MG63 (cell line): ENCODE measurements at regions not wholly inside any gene's neighbourhood (a gene's known extent, or its start where the extent isn't known, plus 50 kb on each side); places are given as distances from the start of the nearest gene placed in this dataset.
A peak's percentile ranks its signal among the peaks of the same experiment; 100 is the strongest.

Experiments used
- DNase-seq: peaks from one replicate; pipeline ENCODE4 v3.0.0-alpha.2; 2020
- H3K27me3 ChIP-seq: fragments of 250-450 bp; sonication (Bioruptor Pico); 2 replicates; pipeline ENCODE4 v1.5.1; 2020; ENCODE audit warnings: mild to moderate bottlenecking, moderate library complexity
- H3K36me3 ChIP-seq: fragments of 250-450 bp; sonication (Bioruptor Pico); 2 replicates; pipeline ENCODE4 v1.5.1; 2020; ENCODE audit warnings: mild to moderate bottlenecking, moderate library complexity
- H3K4me3 ChIP-seq: fragments of 250-450 bp; sonication (Bioruptor Pico); 2 replicates; pipeline ENCODE4 v1.5.1; 2020; ENCODE audit warnings: mild to moderate bottlenecking, moderate library complexity
- H3K9me3 ChIP-seq: fragments of 250-450 bp; sonication (Bioruptor Pico); 2 replicates; pipeline ENCODE4 v1.5.1; 2020; ENCODE audit warnings: mild to moderate bottlenecking, moderate library complexity

DNA sequence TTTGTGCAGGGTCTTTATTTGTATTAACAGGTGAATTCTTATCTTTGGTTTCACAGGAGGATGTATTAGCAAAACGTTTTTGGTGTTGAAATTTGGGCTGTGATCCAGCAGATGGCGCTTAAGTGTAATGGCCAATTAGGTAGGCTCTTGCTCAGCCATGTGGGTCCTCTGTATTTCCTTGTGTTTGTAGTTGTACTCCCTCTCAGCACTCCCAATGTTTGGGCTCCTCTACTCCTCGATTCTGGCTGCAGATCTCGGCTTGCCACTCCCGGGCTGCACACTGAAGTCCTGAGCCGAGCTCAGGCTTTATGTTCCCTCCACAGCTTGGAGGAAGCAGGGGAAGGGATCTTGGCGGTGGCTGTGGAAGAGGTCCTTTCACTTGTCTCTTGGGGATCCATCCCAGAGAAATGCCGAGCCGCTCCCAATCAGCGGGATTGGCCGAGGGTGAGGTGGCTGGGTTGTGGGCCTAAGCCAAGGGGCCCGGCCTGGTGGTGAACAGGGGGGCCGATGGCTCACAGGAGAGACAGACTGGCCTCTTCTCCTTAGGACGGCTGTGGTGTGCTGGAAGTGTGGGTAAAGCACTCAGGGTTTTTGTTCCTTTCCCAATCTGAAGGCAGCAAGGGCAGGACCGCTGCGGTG lies 133.7 kb downstream of the AEBP2 start:
- Histone ChIP-seq H3K9me3 (0 out of 2 replicates have a peak, but pooled peaks cover 2% of the 10 kb centered on the region), H3K27me3 (no peaks in the 10 kb centered on the region), H3K4me3 (no peak overlapping the region), H3K36me3 (no peaks in the 10 kb centered on the region)
- DNase-seq: peak; percentile 15

- Histone ChIP-seq H3K4me3 (no peak overlapping the region), H3K27me3 (no peaks in the 10 kb centered on the region), H3K9me3 (0 out of 2 replicates have a peak, but pooled peaks cover 2% of the 10 kb centered on the region), H3K36me3 (no peaks in the 10 kb centered on the region)
- DNase-seq: no peak
Observed at GRCh38 chr12:19573866-19574265, 134.6 kb downstream of the AEBP2 start.

GRCh38 chr12:19574601-19575000 lies 135.3 kb downstream of the AEBP2 start:
- no peak overlapping the region for H3K4me3 ChIP-seq
- DNase-seq: no peak
- H3K36me3 ChIP-seq: no peaks in the 10 kb centered on the region
- 0 out of 2 replicates have a peak, but pooled peaks cover 2% of the 10 kb centered on the region for H3K9me3 ChIP-seq
- H3K27me3 ChIP-seq: no peaks in the 10 kb centered on the region

- Histone ChIP-seq H3K9me3 (0 out of 2 replicates have a peak, but pooled peaks cover 2% of the 10 kb centered on the region), H3K4me3 (no peak overlapping the region), H3K36me3 (no peaks in the 10 kb centered on the region), H3K27me3 (no peaks in the 10 kb centered on the region)
- peak; percentile 74 for DNase-seq
Observed at GRCh38 chr12:19575337-19576243, 136.3 kb downstream of the AEBP2 start.

DNA sequence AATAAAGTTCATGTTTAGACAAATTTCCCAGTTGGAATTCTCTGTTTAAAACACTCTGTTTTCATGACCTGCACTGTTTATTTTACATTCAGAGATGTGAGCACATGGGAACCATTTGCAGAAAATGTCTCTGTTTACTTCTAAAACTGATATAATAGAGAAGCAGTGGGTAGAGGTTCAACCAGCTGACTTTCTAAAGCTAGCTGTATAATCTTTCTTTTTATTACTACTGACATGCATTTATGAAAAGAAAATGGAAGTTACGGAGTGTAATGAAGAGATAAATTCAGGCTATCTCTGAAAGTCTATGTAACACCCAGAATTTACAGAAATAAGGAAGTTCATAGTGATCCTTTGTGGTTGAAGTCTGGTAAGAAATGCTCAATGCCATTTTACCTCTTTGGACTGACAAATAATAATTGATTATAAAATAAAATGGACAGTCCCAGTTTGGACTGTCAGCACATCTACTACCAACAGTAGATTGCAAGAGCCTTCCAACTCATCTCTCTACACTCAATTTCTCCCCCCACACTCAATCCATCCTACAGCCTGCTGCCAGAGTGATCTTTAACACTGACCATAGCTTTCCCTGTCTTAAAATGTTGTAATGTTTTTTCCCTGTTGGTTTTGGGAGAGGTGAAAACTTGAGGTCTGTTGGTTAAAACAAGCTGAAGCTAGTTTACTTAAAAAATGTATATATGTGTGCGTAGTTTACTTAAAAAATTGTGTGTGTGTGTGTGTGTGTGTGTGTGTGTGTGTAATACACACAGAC lies 137.4 kb downstream of the AEBP2 start:
- no peak for DNase-seq

GRCh38 chr12:19577281-19577530 lies 137.9 kb downstream of the AEBP2 start:
- Histone ChIP-seq H3K27me3 (no peaks in the 10 kb centered on the region), H3K36me3 (no peaks in the 10 kb centered on the region), H3K9me3 (0 out of 2 replicates have a peak, but pooled peaks cover 3% of the 10 kb centered on the region), H3K4me3 (no peak overlapping the region)
- DNase-seq: no peak

More for the DNA sequence above, 137.4 kb downstream of the AEBP2 start:
- Histone ChIP-seq H3K36me3 (no peaks in the 10 kb centered on the region), H3K4me3 (no peak overlapping the region), H3K27me3 (no peaks in the 10 kb centered on the region), H3K9me3 (0 out of 2 replicates have a peak, but pooled peaks cover 2% of the 10 kb centered on the region)

- peaks cover 18% of the 10 kb centered on the region for H3K9me3 ChIP-seq
- no peak for DNase-seq
- no peaks in the 10 kb centered on the region for H3K27me3 ChIP-seq
- H3K4me3 ChIP-seq: no peak overlapping the region
- H3K36me3 ChIP-seq: no peaks in the 10 kb centered on the region; the same call in 1 of the 2 replicates
Observed at GRCh38 chr12:19584732-19585131, 145.4 kb downstream of the AEBP2 start.

DNA sequence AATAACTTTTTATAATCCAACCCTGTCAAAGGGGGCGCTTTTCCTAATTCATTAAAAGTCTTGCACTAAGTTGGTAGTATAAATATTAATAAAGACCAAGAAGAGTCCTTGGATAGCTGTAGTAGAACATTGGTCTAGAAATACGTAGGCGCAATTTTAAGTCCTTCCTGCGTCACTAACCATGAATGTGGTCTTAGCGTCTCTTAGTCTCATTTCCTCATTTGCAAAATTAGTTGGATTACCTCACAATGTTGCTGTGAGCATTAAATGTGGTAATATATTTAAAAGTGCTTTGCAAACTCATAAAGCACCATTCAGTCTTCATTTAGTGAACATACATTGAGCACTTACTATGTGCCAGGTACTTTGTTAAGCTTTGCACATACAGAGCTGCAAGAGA lies 149.7 kb downstream of the AEBP2 start:
- Histone ChIP-seq H3K36me3 (no peaks in the 10 kb centered on the region; the same call in 1 of the 2 replicates), H3K9me3 (peaks cover 5% of the 10 kb centered on the region), H3K27me3 (no peaks in the 10 kb centered on the region), H3K4me3 (no peak overlapping the region)
- no peak for DNase-seq

- H3K36me3 ChIP-seq: no peaks in the 10 kb centered on the region
- H3K4me3 ChIP-seq: no peak overlapping the region
- no peaks in the 10 kb centered on the region for H3K27me3 ChIP-seq
- no peak for DNase-seq
- no peaks in the 10 kb centered on the region for H3K9me3 ChIP-seq
Observed at GRCh38 chr12:19591951-19592350, 152.7 kb downstream of the AEBP2 start.

DNA sequence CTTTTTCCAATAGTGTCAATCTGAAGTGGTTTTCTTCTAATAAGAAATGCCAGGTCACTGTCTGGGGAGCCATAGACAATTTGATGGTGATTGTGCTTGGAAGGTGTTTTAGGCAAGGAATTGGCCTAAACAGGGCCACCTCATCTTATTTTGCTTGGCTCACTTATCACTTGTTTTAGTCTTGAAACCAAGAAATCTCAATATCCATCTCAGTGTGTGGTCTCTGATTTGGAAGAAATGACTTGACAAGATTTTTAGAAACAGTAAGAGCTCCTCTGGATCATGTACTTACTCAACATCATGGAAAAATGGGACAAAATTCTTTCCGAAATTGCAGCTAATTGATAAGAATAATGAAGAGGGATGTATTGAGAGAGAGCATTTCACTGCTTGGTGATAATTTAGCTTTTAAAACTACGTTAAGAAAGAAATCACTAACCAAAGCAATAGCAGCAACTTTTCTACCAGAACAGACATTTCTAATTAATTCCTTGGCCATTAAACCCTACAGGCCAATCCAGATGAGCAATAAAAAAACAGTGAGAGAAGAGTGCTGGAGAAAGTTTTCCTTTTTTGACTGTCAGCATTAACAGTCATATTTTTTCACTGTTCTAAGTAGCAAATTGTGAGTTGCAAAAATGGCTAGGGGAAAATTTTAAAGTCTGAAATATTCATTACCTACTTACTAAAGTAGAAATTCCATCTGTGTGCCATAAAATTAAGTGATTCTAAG lies 157.3 kb downstream of the AEBP2 start:
- no peak overlapping the region for H3K4me3 ChIP-seq
- DNase-seq: no peak

DNA sequence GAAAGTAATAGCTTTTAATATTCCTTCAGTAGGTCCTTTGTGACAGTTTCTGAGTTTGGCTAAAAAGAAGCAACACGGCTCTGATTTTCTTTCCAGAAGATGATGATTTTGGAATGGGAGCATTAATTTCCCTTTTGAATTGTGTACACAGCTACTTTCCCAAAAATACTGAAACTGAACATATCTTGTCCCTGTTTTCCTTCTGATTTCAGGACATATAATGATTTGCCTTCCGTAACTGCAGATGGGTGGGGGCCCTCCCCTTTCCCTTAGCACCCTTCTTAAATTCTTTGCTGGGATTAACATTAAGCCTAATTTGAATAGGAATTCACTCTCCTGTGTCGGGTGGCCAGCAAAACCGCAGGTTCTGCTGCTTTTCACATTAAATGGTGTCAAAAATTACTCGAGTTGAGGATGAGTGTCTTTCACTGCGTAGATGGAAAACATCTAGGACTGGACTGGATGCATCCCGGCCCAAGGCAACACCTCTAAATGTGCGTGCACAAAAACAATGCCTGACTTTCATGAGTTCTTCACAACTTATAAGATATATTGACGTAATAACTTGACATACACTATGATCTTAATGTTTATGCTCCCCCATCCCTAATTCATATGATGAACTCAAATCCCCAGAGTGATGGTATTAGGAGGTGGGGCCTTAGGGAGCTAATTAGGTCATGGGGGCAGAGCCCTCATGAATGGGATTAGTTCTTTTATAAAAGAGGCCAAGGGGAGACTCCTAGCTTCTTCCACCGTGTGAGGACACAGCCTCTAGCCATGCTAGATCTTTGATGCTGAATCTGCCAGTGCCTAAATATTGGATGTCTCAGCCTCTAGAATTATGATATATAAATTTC lies 158.1 kb downstream of the AEBP2 start:
- H3K27me3 ChIP-seq: no peaks in the 10 kb centered on the region
- no peaks in the 10 kb centered on the region for H3K36me3 ChIP-seq
- H3K9me3 ChIP-seq: no peaks in the 10 kb centered on the region
- no peak overlapping the region for H3K4me3 ChIP-seq
- DNase-seq: no peak

More for the DNA sequence above, 157.3 kb downstream of the AEBP2 start:
- no peaks in the 10 kb centered on the region for H3K36me3 ChIP-seq
- H3K27me3 ChIP-seq: no peaks in the 10 kb centered on the region
- H3K9me3 ChIP-seq: no peaks in the 10 kb centered on the region

DNA sequence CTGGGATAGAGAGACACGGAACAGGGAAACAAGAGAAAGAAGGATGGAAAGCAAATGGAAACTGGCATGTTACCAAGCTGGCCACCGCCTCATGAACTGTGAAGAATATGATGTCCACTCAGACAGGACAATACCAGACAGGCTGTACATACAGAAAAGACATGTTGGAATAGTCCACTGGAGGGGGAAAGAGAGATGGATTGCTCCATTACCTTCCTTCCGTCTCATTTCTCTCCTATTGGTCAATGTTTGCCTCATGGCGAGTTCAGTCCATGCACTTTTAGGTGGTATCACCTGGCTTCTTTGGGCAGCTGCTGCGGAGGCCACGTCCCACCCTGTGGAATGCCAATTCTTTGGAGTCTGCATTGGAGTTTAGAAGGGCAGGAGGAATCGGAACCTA lies 166.4 kb downstream of the AEBP2 start:
- H3K36me3 ChIP-seq: no peaks in the 10 kb centered on the region
- no peak overlapping the region for H3K4me3 ChIP-seq
- DNase-seq: no peak
- no peaks in the 10 kb centered on the region for H3K9me3 ChIP-seq
- H3K27me3 ChIP-seq: no peaks in the 10 kb centered on the region

DNA sequence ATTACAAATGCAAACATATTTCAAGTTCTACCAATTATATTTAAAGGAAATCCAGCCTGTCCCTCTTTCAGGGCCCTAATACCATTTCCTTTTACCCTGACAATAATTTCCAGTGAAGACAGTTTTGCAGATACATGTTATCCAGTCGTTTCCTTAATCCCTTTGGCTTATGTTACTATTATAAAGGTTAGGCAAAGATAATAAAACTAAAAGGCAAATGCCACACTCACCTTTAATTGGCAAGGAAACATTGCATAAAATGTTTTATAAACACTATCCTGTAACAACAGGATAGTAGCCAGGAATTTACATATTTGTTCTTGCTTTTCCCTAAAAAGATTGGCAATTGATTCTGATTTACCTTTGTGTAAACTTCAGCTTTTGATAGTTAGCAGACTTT lies 168.7 kb downstream of the AEBP2 start:
- Histone ChIP-seq H3K4me3 (no peak overlapping the region), H3K36me3 (no peaks in the 10 kb centered on the region), H3K9me3 (no peaks in the 10 kb centered on the region), H3K27me3 (no peaks in the 10 kb centered on the region)
- DNase-seq: no peak

DNA sequence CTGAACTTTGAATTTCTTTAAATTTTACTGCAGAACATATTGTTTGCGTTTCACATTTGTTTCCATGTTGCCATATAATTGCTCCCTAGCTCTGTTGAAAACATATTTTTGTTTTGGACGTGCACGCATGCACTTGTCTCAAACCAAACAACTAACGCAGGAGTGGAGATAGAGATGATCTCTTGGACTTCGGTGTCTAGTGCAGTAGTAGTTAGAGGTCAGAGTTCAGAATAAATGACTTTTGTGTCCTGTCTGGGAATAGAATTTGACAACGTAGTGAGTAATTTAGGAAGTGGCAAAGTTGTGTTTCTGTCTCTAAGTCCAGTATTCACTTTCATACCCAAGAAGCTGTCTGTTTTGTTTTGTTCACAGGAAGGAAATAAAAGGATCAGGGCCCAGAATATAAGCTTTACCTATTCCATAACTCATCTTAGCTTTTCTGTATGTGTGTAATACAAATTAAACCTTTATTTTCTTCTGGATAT lies 173.8 kb downstream of the AEBP2 start:
- no peak for DNase-seq
- H3K27me3 ChIP-seq: no peaks in the 10 kb centered on the region

GRCh38 chr12:19614601-19615383 lies 175.5 kb downstream of the AEBP2 start:
- Histone ChIP-seq H3K9me3 (no peaks in the 10 kb centered on the region), H3K4me3 (no peak overlapping the region), H3K27me3 (no peaks in the 10 kb centered on the region), H3K36me3 (no peaks in the 10 kb centered on the region)
- DNase-seq: no peak

More for the DNA sequence above, 173.8 kb downstream of the AEBP2 start:
- H3K4me3 ChIP-seq: no peak overlapping the region
- H3K36me3 ChIP-seq: no peaks in the 10 kb centered on the region
- no peaks in the 10 kb centered on the region for H3K9me3 ChIP-seq
